BE2C (cell line): ENCODE measurements at regions not wholly inside any gene's neighbourhood (a gene's known extent, or its start where the extent isn't known, plus 50 kb on each side); places are given as distances from the start of the nearest gene placed in this dataset.

Experiments
- DNase-seq: peaks from one replicate; pipeline ENCODE4 v3.0.0-alpha.2; 2020
- H3K27me3 ChIP-seq: fragments of 250-450 bp; sonication (Bioruptor Pico); 2 replicates; pipeline ENCODE4 v1.5.1; 2020; ENCODE audit warnings: mild to moderate bottlenecking
- H3K36me3 ChIP-seq: fragments of 250-450 bp; sonication (Bioruptor Pico); 2 replicates; pipeline ENCODE4 v1.5.1; 2020; ENCODE audit warnings: mild to moderate bottlenecking
- H3K4me1 ChIP-seq: fragments of 250-450 bp; sonication (Bioruptor Pico); 2 replicates; pipeline ENCODE4 v1.5.1; 2020
- H3K4me3 ChIP-seq: 2 replicates; pipeline ENCODE4 v1.5.1; 2011; ENCODE audit warnings: low read depth, low read length
- H3K9me3 ChIP-seq: fragments of 250-450 bp; sonication (Bioruptor Pico); 2 replicates; pipeline ENCODE4 v1.5.1; 2020
- CTCF ChIP-seq: IDR thresholded peaks from 2 replicates; pipeline ENCODE4 v1.5.1; 2012; ENCODE audit warnings: mild to moderate bottlenecking, low read depth, low read length

DNA sequence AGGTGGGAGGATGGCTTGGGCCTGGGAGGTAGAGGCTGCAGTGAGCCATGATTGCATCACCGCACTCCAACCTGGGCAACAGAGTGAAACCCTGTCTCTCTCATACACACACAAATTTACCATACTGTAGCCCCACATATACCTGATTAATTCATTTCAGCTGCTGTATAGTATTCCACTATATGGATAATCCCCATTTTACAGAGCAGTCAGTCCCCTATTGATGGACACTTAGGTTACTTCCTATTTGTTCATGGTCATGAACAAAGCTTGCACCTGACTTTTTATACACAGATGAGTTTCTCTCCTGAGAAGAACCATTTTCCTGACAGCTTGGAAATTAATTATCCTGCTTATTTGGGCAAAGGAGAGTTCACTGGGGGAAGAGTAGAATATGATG is 59.2 kb downstream of the EMX2 start:
- H3K9me3 ChIP-seq = no peaks in the 10 kb centered on the region
- TF ChIP-seq CTCF = no peak
- H3K36me3 ChIP-seq = no peaks in the 10 kb centered on the region
- DNase-seq = no peak
- H3K27me3 ChIP-seq = peaks cover 4% of the 10 kb centered on the region; the same call in 1 of the 2 replicates
- no peak overlapping the region for H3K4me3 ChIP-seq
- no peaks in the 10 kb centered on the region for H3K4me1 ChIP-seq

GRCh38 chr10:117603081-117603480 is 60.5 kb downstream of the EMX2 start:
- H3K4me3 ChIP-seq = no peak overlapping the region
- no peaks in the 10 kb centered on the region for H3K4me1 ChIP-seq
- H3K9me3 ChIP-seq = no peaks in the 10 kb centered on the region
- no peak for TF ChIP-seq CTCF
- H3K36me3 ChIP-seq = no peaks in the 10 kb centered on the region
- no peak for DNase-seq
- no peaks in the 10 kb centered on the region for H3K27me3 ChIP-seq

DNA sequence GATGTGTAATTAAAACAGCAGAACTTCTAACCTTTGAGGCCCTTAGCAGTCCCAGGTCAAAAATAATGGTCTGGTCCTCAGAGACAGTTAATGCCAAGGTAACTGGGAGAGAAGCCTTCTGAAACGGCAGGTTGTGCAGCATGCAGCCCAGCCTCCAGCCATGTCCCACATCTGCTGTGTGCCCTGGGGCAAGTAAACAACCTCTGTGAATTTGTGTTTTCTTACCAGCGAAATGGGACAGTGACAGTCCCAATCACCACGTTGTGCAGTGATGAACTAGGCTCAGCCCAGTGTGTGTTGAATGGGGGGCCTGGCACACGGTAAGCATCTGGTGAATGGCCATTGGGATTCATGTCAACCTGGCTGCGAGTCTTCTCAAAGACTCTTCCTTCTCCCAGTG is 61.2 kb downstream of the EMX2 start:
- Histone ChIP-seq H3K36me3 (no peaks in the 10 kb centered on the region), H3K4me1 (no peaks in the 10 kb centered on the region), H3K4me3 (no peak overlapping the region), H3K9me3 (no peaks in the 10 kb centered on the region), H3K27me3 (no peaks in the 10 kb centered on the region)
- no peak for DNase-seq
- no peak for TF ChIP-seq CTCF

DNA sequence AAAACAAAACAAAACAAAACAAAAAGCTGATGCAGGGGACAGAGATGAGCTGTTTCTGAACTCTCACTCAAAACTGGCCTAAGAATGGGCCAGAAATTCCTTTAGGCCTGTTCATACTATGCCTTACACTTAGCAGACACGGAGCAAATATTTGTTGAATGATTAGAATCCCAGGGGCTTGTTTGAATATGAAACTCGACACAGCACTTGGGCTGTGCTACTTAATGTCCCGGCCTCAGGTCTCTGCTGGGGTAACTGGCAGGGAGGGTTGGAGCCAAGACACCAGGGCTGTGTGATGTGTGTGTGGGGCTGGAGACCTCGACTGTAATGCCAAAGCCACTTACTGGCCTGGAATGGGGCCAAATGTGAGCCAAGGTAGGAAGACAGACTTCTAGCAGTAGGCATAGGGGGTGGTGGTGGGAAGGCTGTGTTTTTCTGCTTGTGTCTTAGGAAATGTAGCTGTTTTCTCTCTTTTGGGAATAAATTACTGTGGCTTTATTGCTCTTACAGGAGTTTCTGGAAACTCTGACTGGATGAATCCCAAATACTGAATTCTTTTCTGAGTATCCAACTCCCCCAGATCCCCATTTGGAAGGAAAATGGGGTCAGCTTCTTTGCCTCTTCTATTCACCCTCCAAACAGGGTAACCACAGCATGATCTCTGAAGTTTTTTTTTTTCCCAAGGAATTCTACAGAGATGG is 66.7 kb downstream of the EMX2 start:
- no peaks in the 10 kb centered on the region for H3K27me3 ChIP-seq
- H3K36me3 ChIP-seq = no peaks in the 10 kb centered on the region
- no peak for DNase-seq
- no peaks in the 10 kb centered on the region for H3K4me1 ChIP-seq
- TF ChIP-seq CTCF = no peak
- H3K9me3 ChIP-seq = no peaks in the 10 kb centered on the region
- H3K4me3 ChIP-seq = no peak overlapping the region

GRCh38 chr10:117609796-117610170 is 67.2 kb downstream of the EMX2 start:
- Histone ChIP-seq H3K36me3 (no peaks in the 10 kb centered on the region), H3K27me3 (no peaks in the 10 kb centered on the region), H3K4me1 (no peaks in the 10 kb centered on the region), H3K4me3 (no peak overlapping the region), H3K9me3 (no peaks in the 10 kb centered on the region)
- DNase-seq = no peak
- no peak for TF ChIP-seq CTCF

GRCh38 chr10:117610321-117610720 is 67.8 kb downstream of the EMX2 start:
- Histone ChIP-seq H3K9me3 (no peaks in the 10 kb centered on the region), H3K4me3 (no peak overlapping the region), H3K27me3 (no peaks in the 10 kb centered on the region), H3K4me1 (no peaks in the 10 kb centered on the region), H3K36me3 (no peaks in the 10 kb centered on the region)
- TF ChIP-seq CTCF = no peak
- DNase-seq = no peak
